ENCODE measurements at regions not wholly inside any gene's neighbourhood (a gene's known extent, or its start where the extent isn't known, plus 50 kb on each side); places are given as distances from the start of the nearest gene placed in this dataset.
A peak's percentile ranks its signal among the peaks of the same experiment; 100 is the strongest.
"Not testable (repeated sequence)": the region's sequence is repeated elsewhere in the genome, so short reads cannot be mapped to it uniquely, and the experiment has no call there.

- H3K27ac ChIP-seq: no peak overlapping the region
- no peaks in the 10 kb centered on the region for H3K36me3 ChIP-seq
- H3K4me3 ChIP-seq: no peak overlapping the region
- no peaks in the 10 kb centered on the region for H3K27me3 ChIP-seq
- DNase-seq: no peak
- H3K4me1 ChIP-seq: no peaks in the 10 kb centered on the region
- peaks cover 9% of the 10 kb centered on the region; the same call in 1 of the 2 replicates for H3K9me3 ChIP-seq (replicated peaks)
Observed at GRCh38 chr21:15279482-15279881, 214.7 kb upstream of the NRIP1 start.

DNA sequence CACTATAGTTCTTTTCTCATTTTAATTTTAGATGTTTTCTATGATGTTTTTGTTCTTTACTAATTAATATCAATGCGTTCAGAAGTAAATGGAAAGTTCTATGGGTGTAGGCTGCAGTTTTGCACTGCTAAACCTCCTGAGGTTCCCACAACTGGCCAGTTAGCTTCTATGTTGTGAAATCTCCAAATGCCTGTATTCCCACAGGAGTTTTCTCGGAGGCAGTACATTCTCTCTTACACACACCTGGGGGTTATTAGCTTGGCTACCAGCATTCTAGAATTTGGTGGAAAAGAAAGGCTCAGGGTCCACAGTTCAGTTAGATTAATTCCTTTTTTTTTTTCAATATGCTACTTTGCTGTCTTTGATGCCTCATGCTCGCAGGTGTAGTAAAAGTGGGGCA lies 216.9 kb upstream of the NRIP1 start:
- Histone ChIP-seq H3K9me3 (replicated peaks) (peaks cover 9% of the 10 kb centered on the region; the same call in 1 of the 2 replicates), H3K27me3 (no peaks in the 10 kb centered on the region), H3K4me1 (peaks cover 4% of the 10 kb centered on the region; the same call in 1 of the 2 replicates), H3K27ac (no peak overlapping the region), H3K4me3 (no peak overlapping the region), H3K36me3 (no peaks in the 10 kb centered on the region)
- DNase-seq: no peak

- Histone ChIP-seq H3K4me3 (no peak overlapping the region), H3K27ac (no peak overlapping the region), H3K9me3 (replicated peaks) (peaks cover 9% of the 10 kb centered on the region; the same call in 1 of the 2 replicates), H3K4me1 (peaks cover 4% of the 10 kb centered on the region; the same call in 1 of the 2 replicates), H3K36me3 (no peaks in the 10 kb centered on the region), H3K27me3 (no peaks in the 10 kb centered on the region)
- DNase-seq: no peak
Observed at GRCh38 chr21:15282665-15283064, 217.9 kb upstream of the NRIP1 start.

GRCh38 chr21:15283138-15283537 lies 218.3 kb upstream of the NRIP1 start:
- no peak for DNase-seq
- Histone ChIP-seq H3K36me3 (no peaks in the 10 kb centered on the region), H3K27me3 (no peaks in the 10 kb centered on the region), H3K27ac (no peak overlapping the region), H3K4me1 (peaks cover 4% of the 10 kb centered on the region; the same call in 1 of the 2 replicates), H3K4me3 (no peak overlapping the region), H3K9me3 (replicated peaks) (peaks cover 9% of the 10 kb centered on the region; the same call in 1 of the 2 replicates)

DNA sequence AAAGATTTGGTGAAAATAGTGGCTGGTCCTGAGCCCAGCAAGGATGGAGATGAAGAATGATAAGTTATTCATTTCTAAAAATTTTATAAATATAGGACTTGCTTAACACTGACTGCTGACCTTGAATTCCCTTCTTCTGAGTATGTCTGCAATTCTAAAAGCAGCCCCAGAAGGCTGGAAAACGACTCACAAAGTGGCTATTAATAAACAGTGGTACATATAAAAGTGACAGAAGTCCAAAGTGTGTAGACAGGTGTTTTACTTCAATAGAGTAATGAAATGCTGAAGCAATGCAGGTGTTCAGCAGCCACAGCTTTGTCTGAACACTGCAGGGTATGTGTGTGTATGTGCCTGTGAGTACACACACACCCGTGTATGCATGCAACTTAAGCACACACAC lies 219.0 kb upstream of the NRIP1 start:
- Histone ChIP-seq H3K9me3 (replicated peaks) (peaks cover 9% of the 10 kb centered on the region; the same call in 1 of the 2 replicates), H3K27me3 (no peaks in the 10 kb centered on the region), H3K4me3 (no peak overlapping the region), H3K36me3 (no peaks in the 10 kb centered on the region), H3K27ac (no peak overlapping the region), H3K4me1 (peaks cover 4% of the 10 kb centered on the region; the same call in 1 of the 2 replicates)
- no peak for DNase-seq

GRCh38 chr21:15285556-15285955 lies 220.8 kb upstream of the NRIP1 start:
- H3K36me3 ChIP-seq: no peaks in the 10 kb centered on the region
- peaks cover 7% of the 10 kb centered on the region for H3K4me1 ChIP-seq
- peak; percentile 5 to 54 for DNase-seq
- no peaks in the 10 kb centered on the region for H3K27me3 ChIP-seq
- no peak overlapping the region for H3K27ac ChIP-seq
- no peak overlapping the region for H3K4me3 ChIP-seq
- H3K9me3 ChIP-seq (replicated peaks): peaks cover 9% of the 10 kb centered on the region; the same call in 1 of the 2 replicates

DNA sequence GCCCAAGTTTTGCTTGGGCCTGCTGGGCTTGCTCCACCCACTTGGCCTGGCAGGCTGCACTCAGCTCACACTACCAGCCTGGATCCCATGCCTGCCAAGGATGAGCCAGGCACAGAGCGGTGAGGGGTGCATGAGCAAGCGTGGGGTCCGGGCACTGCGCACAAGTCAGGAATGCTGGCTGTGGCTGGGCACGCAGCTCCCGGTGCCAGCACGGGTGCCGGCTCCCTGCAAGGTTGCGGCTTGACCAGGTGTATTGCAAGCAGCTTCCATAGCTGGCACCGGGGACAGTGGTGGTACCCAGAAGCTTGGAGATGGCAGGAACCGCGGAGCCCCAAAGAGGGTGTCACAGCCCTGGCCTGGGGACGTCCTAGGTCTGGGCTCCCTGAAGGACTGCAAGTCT lies 224.4 kb upstream of the NRIP1 start:
- DNase-seq: no peak
- Histone ChIP-seq H3K9me3 (replicated peaks) (peaks cover under 1% of the 10 kb centered on the region; the same call in 1 of the 2 replicates), H3K4me3 (no peak overlapping the region), H3K27ac (no peak overlapping the region), H3K4me1 (peaks cover 41% of the 10 kb centered on the region), H3K36me3 (no peaks in the 10 kb centered on the region), H3K27me3 (no peaks in the 10 kb centered on the region)

DNA sequence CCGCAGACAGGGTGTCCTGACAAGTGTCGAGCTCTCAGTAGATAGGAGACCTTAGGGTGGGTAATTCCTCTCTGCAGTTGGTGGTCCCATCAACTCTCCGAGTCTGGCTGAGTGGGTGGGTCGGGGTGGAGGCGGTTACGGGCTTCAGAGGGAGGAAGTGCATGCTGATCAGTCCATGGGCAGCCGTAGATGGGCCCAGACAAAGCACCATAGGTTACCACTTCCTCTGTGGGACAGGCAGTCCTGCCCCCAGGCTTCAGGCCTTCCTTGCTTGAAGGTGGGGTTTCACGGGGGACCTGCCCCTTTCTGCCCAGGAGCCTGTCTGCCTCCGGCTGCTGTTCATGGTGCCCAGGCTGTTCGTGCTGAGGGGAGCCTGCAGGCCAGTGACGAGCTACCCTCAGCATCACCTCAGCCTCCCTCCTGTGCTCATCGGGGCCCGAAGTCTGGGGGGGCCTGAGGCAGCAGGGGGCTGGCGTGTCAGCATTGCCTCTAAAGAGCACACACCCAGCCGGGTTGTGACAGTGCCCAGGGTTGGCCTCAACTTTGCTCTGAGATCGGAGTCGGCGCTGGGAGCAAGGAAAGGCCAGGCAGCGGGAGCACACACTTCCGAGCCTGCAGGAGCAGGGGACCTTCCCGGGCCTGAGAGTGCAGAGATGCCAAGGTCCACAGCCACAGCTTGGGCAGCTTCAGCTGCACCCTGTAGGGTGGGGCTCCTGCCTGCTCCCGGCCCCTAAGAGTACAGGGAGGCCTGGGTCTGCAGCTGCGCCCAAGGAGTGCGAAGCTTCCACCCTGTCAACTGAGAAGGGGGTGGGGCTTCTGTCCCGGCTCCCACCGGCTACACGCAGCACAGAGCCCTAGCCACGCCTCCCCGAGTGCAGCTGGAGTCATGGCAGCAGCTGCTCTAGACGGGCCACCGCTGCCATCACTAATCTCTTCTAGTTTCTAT lies 225.4 kb upstream of the NRIP1 start:
- H3K36me3 ChIP-seq: no peaks in the 10 kb centered on the region
- peak; percentile 99 for DNase-seq
- H3K4me3 ChIP-seq: peak overlapping the region; percentile 51
- H3K27me3 ChIP-seq: no peaks in the 10 kb centered on the region
- peak overlapping the region; percentile 63 for H3K27ac ChIP-seq
- no peaks in the 10 kb centered on the region for H3K9me3 ChIP-seq (replicated peaks)
- H3K4me1 ChIP-seq: peaks cover 42% of the 10 kb centered on the region

DNA sequence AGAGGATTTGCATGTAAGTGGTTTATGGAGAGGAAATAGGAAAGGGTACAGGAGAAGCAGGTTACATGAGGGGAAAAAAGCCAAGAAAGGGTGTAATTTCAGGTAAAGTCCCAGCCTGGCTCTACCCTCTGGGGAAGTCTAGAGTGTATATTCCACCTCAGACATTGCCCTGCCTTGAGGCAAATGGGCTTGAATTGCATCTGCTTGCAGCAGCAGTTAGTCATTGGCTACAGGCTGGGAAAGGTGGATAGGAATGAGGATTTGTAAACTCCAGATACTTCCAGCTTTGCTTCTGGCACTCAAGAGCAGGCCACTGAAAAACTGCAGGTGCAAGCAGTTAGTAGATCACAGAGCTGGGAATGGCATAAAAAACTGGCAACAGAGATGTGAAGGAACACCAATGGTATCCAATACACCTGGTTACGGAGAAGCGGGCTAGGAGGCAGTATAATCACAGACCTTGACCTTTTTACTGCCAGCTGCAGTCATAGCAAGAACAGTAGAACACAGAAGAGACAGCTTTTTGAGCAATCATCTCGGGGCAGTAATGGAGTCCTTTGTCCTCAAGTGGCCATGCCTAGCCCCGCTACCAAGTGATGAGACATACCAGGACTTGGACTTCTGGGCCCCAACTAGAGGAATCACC lies 226.9 kb upstream of the NRIP1 start:
- H3K4me3 ChIP-seq: no peak overlapping the region
- no peak overlapping the region for H3K27ac ChIP-seq
- no peak for DNase-seq
- H3K9me3 ChIP-seq (replicated peaks): no peaks in the 10 kb centered on the region
- H3K36me3 ChIP-seq: no peaks in the 10 kb centered on the region
- H3K4me1 ChIP-seq: peaks cover 37% of the 10 kb centered on the region
- no peaks in the 10 kb centered on the region for H3K27me3 ChIP-seq

- Histone ChIP-seq H3K27me3 (no peaks in the 10 kb centered on the region), H3K27ac (peak overlapping the region; percentile 61), H3K9me3 (replicated peaks) (no peaks in the 10 kb centered on the region), H3K36me3 (no peaks in the 10 kb centered on the region), H3K4me3 (no peak overlapping the region), H3K4me1 (peaks cover 37% of the 10 kb centered on the region)
- DNase-seq: peak; percentile 70 to 91
Observed at GRCh38 chr21:15293240-15293639, 228.4 kb upstream of the NRIP1 start.

DNA sequence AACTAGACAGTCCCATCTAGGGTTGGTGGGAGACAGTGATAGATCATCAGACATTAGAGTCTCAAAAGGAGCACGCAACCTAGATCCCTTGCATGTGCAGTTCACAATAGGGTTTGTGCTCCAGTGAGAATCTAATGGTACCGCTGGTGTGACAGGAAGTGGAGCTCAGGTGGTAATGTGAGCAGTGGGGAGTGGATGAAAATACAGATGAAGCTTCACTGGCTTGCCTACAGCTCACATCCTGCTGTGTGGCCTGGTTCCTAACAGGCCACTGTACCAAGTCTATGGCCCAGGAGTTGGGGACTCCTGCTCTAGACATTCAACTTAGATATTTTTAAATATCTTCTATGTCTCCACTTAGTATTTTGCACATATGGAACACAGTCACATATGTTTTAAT lies 231.1 kb upstream of the NRIP1 start:
- peaks cover 7% of the 10 kb centered on the region; the same call in 1 of the 2 replicates for H3K9me3 ChIP-seq (replicated peaks)
- H3K4me3 ChIP-seq: no peak overlapping the region
- no peaks in the 10 kb centered on the region for H3K36me3 ChIP-seq
- DNase-seq: no peak
- no peaks in the 10 kb centered on the region for H3K27me3 ChIP-seq
- no peak overlapping the region for H3K27ac ChIP-seq
- H3K4me1 ChIP-seq: peaks cover 33% of the 10 kb centered on the region

DNA sequence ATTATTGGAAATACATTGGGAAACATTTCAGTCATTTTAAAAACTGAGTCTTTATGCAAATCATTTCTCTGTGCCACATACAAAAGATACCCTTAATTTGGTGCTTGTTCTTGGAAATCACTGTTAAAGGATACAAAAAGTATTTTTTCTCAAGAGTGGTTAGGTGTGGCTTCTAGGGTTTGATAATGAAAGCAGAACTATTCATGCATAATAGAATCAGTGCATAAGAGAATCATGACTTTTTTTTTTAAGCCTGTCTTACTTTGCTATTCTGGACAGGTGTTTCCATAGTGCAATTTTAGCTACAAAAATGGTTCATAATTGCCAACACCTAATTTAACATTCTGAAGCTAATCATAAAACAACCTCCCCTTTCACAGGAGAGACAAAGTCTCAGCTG lies 233.0 kb upstream of the NRIP1 start:
- Histone ChIP-seq H3K27me3 (no peaks in the 10 kb centered on the region), H3K36me3 (no peaks in the 10 kb centered on the region)
- DNase-seq: no peak

DNA sequence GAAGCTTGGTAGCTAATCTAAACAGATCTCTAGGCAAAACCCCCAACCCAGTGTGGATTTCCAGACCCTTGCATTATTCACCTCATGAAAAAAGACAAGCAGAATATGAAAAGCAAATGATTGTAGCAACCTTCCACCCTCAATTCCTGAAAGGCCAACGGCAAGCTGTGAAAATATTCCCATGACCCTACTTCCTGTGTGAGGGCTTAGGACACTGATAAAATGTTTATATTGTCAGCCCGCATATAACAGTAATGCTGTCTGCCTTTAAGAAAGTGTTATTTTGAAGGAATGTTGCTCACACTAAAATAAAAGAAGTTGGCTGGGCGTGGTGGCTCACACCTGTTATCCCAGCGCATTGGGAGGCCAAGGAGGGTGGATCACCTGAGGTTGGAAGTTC lies 233.5 kb upstream of the NRIP1 start:
- no peak overlapping the region for H3K27ac ChIP-seq
- no peak overlapping the region for H3K4me3 ChIP-seq
- H3K9me3 ChIP-seq (replicated peaks): peaks cover 7% of the 10 kb centered on the region
- H3K36me3 ChIP-seq: no peaks in the 10 kb centered on the region
- DNase-seq: no peak
- no peaks in the 10 kb centered on the region for H3K27me3 ChIP-seq
- peaks cover 10% of the 10 kb centered on the region for H3K4me1 ChIP-seq

More for the DNA sequence above, 233.0 kb upstream of the NRIP1 start:
- Histone ChIP-seq H3K27ac (no peak overlapping the region), H3K9me3 (replicated peaks) (peaks cover 7% of the 10 kb centered on the region), H3K4me1 (peaks cover 14% of the 10 kb centered on the region), H3K4me3 (no peak overlapping the region)

DNA sequence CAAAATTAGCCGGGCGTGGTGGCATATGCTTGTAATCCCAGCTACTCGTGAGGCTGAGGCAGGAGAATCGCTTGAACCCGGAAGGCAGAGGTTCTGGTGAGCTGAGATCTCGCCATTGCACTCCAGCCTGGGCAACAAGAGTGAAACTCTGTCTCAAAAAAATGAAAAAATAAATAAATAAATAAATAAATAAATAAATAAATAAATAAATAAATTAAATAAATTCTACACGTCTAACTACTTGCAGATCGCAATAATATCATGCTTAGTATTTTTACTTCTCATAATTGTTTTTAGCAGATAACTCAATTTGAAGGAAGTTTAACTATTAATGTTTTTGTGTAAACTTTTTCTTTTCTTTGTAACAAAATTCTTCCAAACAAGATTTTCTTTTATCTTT lies 234.0 kb upstream of the NRIP1 start:
- H3K27ac ChIP-seq; H3K9me3 ChIP-seq (replicated peaks); H3K36me3 ChIP-seq; DNase-seq; H3K4me1 ChIP-seq; H3K4me3 ChIP-seq; H3K27me3 ChIP-seq: not testable (repeated sequence)

DNA sequence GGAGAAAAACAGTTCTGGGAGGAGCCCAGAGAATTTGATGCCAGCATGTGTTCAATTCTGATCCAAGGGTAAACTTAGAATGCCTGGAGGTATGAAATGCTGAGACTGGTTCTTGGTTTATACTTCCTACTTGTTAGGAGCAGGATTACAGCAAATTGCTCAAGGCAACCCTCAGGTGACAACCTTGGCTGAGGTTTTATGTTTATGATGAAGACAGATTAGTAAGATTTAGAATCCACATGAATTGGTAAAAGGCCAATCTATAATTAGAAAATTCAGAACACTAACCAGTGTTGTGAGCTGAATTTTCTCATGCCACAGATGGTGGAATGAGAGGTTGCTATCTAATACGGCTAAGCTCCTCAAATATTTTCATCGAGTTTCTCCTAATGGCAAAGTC lies 235.3 kb upstream of the NRIP1 start:
- no peaks in the 10 kb centered on the region for H3K36me3 ChIP-seq
- H3K27me3 ChIP-seq: no peaks in the 10 kb centered on the region
- no peak for DNase-seq
- H3K4me3 ChIP-seq: no peak overlapping the region
- H3K9me3 ChIP-seq (replicated peaks): peaks cover 7% of the 10 kb centered on the region
- H3K27ac ChIP-seq: no peak overlapping the region
- no peaks in the 10 kb centered on the region for H3K4me1 ChIP-seq

Measured in SJCRH30 (cell line).